OCI-LY3 (cell line): ENCODE measurements at regions not wholly inside any gene's neighbourhood (a gene's known extent, or its start where the extent isn't known, plus 50 kb on each side); places are given as distances from the start of the nearest gene placed in this dataset.
"Not testable (repeated sequence)": the region's sequence is repeated elsewhere in the genome, so short reads cannot be mapped to it uniquely, and the experiment has no call there.

Experiments
- H2AFZ ChIP-seq: fragments of 200-600, 300-600 bp; shearing (Covaris generic); 2 replicates; pipeline ENCODE4 v1.6.0; 2014; ENCODE audit warnings: antibody characterized with exemption, low read depth, low read length
- H3K27ac ChIP-seq: fragments of 200-600, 300-600 bp; sonication (generic); 2 replicates; pipeline ENCODE4 v1.5.1; 2014; ENCODE audit warnings: mild to moderate bottlenecking, low read length, moderate library complexity, mixed read lengths
- H3K27me3 ChIP-seq: fragments of 200-600, 300-600 bp; sonication (generic); 2 replicates; pipeline ENCODE4 v1.6.1; 2014; ENCODE audit warnings: low read depth, low read length, mixed read lengths
- H3K36me3 ChIP-seq: fragments of 200-600, 300-600 bp; sonication (generic); replicated peaks from 2 replicates; pipeline ENCODE3; 2014; ENCODE audit warnings: low read depth, low read length, mixed read lengths
- H3K4me1 ChIP-seq: fragments of 300-600, 200-600 bp; sonication (generic); 2 replicates; pipeline ENCODE4 v1.6.1; 2014; ENCODE audit warnings: low read length, mixed read lengths
- H3K4me2 ChIP-seq: fragments of 200-600, 300-600 bp; sonication (generic); 2 replicates; pipeline ENCODE4 v1.6.1; 2014; ENCODE audit warnings: low read length, mixed read lengths
- H3K4me3 ChIP-seq: fragments of 300-600, 200-600 bp; sonication (generic); 2 replicates; pipeline ENCODE4 v1.5.1; 2014; ENCODE audit warnings: antibody characterized with exemption, mild to moderate bottlenecking, low read length, moderate library complexity
- H3K79me2 ChIP-seq: fragments of 300-600, 200-600 bp; shearing (Covaris generic); 2 replicates; pipeline ENCODE4 v1.6.1; 2014; ENCODE audit warnings: mild to moderate bottlenecking, low read length, mixed read lengths
- H3K9ac ChIP-seq: fragments of 300-600, 200-600 bp; shearing (Covaris generic); 2 replicates; pipeline ENCODE4 v1.6.0; 2014; ENCODE audit warnings: mild to moderate bottlenecking, low read length, moderate library complexity
- H3K9me3 ChIP-seq: fragments of 200-600, 300-600 bp; shearing (Covaris generic); 2 replicates; pipeline ENCODE4 v1.6.1; 2014; ENCODE audit warnings: low read length, mixed read lengths; ENCODE audit not compliant: insufficient read depth
- H4K20me1 ChIP-seq: fragments of 200-600, 300-600 bp; sonication (generic); 2 replicates; pipeline ENCODE4 v1.6.1; 2016; ENCODE audit warnings: low read length, mixed read lengths; ENCODE audit not compliant: insufficient read depth

DNA sequence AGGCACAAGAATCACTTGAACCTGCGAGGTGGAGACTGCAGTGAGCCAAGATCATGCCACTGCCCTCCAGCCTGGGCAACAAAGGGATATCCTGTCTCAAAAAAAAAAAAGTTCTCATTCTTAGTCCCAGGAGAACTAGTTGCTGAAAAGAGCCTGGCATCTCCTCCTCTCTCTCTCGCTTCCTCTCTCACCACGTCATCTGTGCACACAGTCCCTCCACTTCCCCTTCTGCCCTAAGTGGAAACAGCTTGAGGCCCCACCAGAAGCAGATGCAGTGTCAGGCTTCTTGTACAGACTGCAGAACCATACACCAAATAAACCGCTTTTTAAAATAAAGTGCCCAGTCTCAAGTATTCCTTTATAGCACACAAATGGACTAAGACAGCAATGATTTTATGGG is 175.3 kb downstream of the NPIPA8 start:
- H3K9ac ChIP-seq, H3K9me3 ChIP-seq, H3K4me2 ChIP-seq, H3K36me3 ChIP-seq, H4K20me1 ChIP-seq, H3K27ac ChIP-seq, H3K4me3 ChIP-seq, H3K27me3 ChIP-seq, H3K4me1 ChIP-seq, H2AFZ ChIP-seq, H3K79me2 ChIP-seq: not testable (repeated sequence)

DNA sequence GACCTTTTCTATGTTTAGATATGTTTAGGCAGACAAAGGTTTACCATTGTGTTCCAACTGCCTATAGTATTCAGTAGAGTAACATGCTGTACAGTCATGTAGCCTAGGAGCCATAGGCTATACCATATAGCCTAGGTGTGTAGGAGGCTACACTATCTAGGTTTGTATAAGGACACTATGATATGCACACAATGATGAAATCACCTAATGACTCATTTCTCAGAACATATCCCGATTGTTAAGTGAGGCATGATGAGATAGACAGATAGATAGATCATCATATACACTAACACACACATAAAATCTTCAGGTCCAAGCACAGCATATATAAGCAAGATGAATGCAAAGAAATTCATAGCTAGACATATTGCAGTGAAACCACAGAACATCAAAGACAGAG is 177.4 kb downstream of the NPIPA8 start:
- not testable (repeated sequence) for H3K9ac ChIP-seq, H3K4me3 ChIP-seq, H3K27me3 ChIP-seq, H3K4me1 ChIP-seq, H3K9me3 ChIP-seq, H2AFZ ChIP-seq, H3K27ac ChIP-seq, H4K20me1 ChIP-seq, H3K4me2 ChIP-seq, H3K36me3 ChIP-seq, H3K79me2 ChIP-seq

DNA sequence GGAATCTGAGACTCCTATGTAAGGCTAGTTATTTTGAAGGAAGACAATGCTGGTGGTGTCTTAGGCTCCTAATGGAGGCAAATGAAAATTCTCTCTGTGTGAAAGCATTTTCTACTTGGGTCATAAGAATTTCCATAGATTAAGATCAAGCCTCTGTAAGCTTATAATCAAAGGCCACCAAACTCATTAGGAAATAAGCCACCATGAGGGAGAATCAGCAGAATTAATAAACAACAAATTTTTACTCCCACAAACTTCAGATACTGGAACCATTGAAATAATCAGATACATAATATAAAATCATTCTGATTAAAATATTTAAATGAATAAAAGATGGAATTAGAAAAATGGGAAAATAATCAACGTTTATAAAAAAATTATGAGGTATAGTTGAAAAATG is 178.7 kb downstream of the NPIPA8 start:
- not testable (repeated sequence) for H3K79me2 ChIP-seq, H3K4me3 ChIP-seq, H3K27me3 ChIP-seq, H4K20me1 ChIP-seq, H3K27ac ChIP-seq, H3K9me3 ChIP-seq, H2AFZ ChIP-seq, H3K4me2 ChIP-seq, H3K9ac ChIP-seq, H3K4me1 ChIP-seq, H3K36me3 ChIP-seq

DNA sequence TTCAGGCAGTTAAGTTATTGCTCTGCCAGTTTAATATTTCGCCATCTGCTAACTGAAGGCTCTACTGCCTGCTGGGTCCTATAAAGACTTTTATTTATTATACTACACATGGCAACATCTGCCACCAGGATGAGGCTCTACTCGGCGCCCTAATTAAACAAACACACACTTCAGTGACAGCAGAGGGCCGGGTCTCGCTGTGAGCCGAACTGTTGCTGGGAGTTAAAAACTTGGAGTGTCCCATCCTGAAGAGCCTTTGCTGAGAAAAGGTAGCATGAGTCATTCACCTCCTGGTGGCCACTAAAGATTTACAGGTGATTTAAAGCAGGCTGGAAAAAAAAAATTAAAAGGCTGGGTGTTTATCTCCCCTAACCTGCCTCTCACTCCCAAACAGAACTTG is 183.7 kb downstream of the NPIPA8 start:
- H3K27ac ChIP-seq, H2AFZ ChIP-seq: not testable (repeated sequence)

DNA sequence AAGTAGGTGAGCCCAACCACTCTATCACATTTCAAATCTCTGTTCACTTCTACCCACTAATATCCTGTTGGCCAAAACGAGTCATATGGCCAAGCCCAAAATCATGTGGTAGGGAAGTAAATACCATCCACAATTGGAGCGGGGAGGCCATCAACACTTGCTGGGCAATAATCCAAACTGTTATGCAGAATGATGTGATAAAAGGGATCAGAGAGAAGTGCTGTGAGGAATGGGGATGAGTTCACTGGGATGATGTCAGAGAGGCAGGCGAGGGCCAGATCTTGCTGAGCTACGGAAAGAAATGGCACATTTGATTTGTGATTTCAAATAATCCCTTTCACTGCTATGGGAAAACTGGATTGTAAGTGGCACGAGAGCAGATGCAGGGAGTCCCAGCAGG is 188.4 kb downstream of the NPIPA8 start:
- H3K79me2 ChIP-seq, H3K4me1 ChIP-seq, H4K20me1 ChIP-seq, H3K36me3 ChIP-seq, H3K9ac ChIP-seq, H3K4me2 ChIP-seq, H3K4me3 ChIP-seq, H3K27me3 ChIP-seq, H3K27ac ChIP-seq, H3K9me3 ChIP-seq, H2AFZ ChIP-seq: not testable (repeated sequence)

More for the DNA sequence above, 183.7 kb downstream of the NPIPA8 start:
- H4K20me1 ChIP-seq, H3K4me1 ChIP-seq, H3K79me2 ChIP-seq, H3K9me3 ChIP-seq, H3K27me3 ChIP-seq, H3K9ac ChIP-seq, H3K4me2 ChIP-seq, H3K4me3 ChIP-seq, H3K36me3 ChIP-seq: not testable (repeated sequence)

DNA sequence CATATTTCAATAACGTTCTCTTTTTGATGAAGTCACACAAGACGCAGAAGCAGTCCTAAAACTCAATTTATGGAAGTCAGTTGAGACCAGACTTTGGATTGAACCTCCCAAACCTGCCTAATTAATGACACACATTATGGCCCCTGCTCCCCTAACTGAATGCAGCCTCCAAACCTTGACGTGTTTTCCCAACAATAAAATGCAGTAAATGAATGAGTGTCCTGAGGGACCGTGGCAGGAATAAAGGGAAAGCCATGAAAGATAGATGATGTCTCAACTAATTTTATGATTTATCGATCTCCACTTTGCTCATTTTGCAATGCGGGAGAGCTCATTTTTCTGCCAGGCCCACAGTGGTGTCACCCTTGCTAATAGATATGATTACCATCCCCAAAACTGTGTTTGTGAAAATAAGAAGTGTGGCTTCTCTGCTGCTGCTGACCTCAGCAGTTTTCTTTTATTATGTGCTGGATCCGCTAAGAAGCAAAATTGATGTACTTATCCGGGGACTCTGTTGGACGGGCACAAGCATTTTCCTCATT is 189.9 kb downstream of the NPIPA8 start:
- not testable (repeated sequence) for H3K4me3 ChIP-seq, H3K4me1 ChIP-seq, H4K20me1 ChIP-seq, H2AFZ ChIP-seq, H3K79me2 ChIP-seq, H3K9ac ChIP-seq, H3K9me3 ChIP-seq, H3K27ac ChIP-seq, H3K36me3 ChIP-seq, H3K4me2 ChIP-seq, H3K27me3 ChIP-seq

DNA sequence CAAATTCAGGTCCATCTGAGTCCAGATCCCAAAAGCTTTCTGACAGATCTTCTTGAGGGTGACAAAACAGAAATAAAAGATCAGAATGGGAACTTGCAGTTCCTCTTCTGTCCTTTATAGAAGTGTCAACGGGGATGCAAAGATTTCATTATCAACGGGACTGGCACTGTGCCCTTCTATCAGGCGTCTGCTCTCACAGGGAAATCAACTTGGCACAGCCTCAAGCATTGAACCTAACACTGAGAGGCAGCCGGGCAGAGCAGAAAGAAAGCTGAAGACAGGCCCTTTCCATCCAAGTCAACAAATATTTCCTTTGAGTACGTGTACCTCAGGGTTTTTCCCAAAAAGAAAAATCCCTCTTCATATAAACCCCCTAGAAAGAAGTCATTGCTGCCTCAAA is 194.5 kb downstream of the NPIPA8 start:
- not testable (repeated sequence) for H3K27ac ChIP-seq, H3K36me3 ChIP-seq, H3K27me3 ChIP-seq, H3K9ac ChIP-seq, H3K4me3 ChIP-seq, H4K20me1 ChIP-seq, H3K79me2 ChIP-seq, H3K9me3 ChIP-seq, H3K4me1 ChIP-seq, H2AFZ ChIP-seq, H3K4me2 ChIP-seq

DNA sequence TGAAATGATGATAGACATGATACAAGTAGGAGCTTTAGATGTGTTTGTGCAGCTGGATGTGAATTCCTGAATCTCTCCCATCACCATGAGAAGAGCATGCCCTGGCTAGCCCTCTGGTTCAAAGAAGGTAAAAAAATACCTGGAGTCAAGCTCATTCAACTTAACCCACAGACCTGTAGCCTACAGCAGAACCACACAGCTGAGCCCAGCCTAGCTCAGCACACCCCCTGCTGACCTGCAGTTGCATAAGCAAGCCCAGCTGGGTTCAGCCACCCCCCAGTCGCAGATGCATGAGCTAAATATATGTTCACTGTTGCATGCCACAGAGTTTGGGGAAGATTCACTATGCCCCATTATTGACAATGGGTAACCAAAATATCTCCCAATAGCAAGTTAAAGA is 200.2 kb downstream of the NPIPA8 start:
- H3K79me2 ChIP-seq, H3K9ac ChIP-seq, H3K4me1 ChIP-seq, H3K9me3 ChIP-seq, H3K27me3 ChIP-seq, H3K4me3 ChIP-seq, H3K27ac ChIP-seq, H3K36me3 ChIP-seq, H2AFZ ChIP-seq, H4K20me1 ChIP-seq, H3K4me2 ChIP-seq: not testable (repeated sequence)

DNA sequence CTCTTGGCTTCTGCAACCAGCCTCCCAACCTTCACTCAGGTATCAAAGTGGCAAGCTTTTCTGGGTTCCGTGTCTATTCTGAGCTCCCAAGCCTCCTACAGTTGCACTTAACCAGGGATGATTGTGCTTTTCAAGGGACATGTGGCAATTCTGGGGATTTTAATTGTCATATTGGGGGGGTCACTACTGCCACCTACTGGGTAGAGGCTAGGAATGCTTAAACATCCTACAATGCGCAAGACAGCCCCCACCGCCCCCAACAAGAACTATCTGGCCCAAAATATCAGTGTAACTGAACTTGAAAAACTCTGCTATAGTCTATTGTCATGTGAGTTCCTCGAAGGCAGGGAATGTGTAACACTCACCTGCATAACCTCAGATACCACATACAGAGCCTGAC is 201.5 kb downstream of the NPIPA8 start:
- H3K4me2 ChIP-seq, H3K79me2 ChIP-seq, H3K36me3 ChIP-seq, H2AFZ ChIP-seq, H4K20me1 ChIP-seq, H3K9me3 ChIP-seq, H3K27ac ChIP-seq, H3K9ac ChIP-seq, H3K4me3 ChIP-seq, H3K27me3 ChIP-seq, H3K4me1 ChIP-seq: not testable (repeated sequence)
